HepG2 (cell line): ENCODE measurements at regions not wholly inside any gene's neighbourhood (a gene's known extent, or its start where the extent isn't known, plus 50 kb on each side); places are given as distances from the start of the nearest gene placed in this dataset.
A peak's percentile ranks its signal among the peaks of the same experiment; 100 is the strongest.

Source experiments
- ATAC-seq: fragments of 200-7000 bp; cut with Tn5 transposase; 3 replicates; pipeline ENCODE4 v1.9.1; 2020; ENCODE audit warnings: mild to moderate bottlenecking, moderate library complexity
- BruUV-seq: library from RNA; stranded (reverse); fragments of 400-500 nt; replicated peaks from 2 replicates; lab custom pipeline; 2021; lab: Mats Ljungman, UMichigan
- CTCF ChIA-PET: fragments of 300-600 bp; formaldehyde crosslinking; extraction: SDS; loops from one replicate; lab custom pipeline; 2021; ENCODE audit warnings: low total read pairs, inconsistent platforms, low intra/inter-chr PET ratio; lab: Yijun Ruan, JAX
- POLR2A ChIA-PET: fragments of 350-600 bp; sonication (Branson Sonifier 250); formaldehyde crosslinking; loops from one replicate; lab custom pipeline; 2020; ENCODE audit warnings: antibody characterized with exemption, inconsistent platforms; lab: Yijun Ruan, JAX
- DNase-seq: peaks from one replicate; pipeline ENCODE4 v3.0.0-alpha.2; 2015; ENCODE audit warnings: low spot score
- FAIRE-seq: peaks from 3 replicates; lab custom pipeline; 2011; peaks lifted over from hg19 to GRCh38; lab: Jason Lieb, UNC
- H2AFZ ChIP-seq: one replicate; pipeline ENCODE4 v1.6.1; 2011; ENCODE audit warnings: low read length, inconsistent platforms
- H3K27ac ChIP-seq: fragments of 300-600 bp; 3 replicates; pipeline ENCODE4 v1.8.0; 2011; ENCODE audit warnings: mixed run types, mild to moderate bottlenecking, mixed read lengths, low read length, inconsistent platforms; ENCODE audit not compliant: insufficient read depth; ENCODE audit errors: extremely low read length
- H3K27me3 ChIP-seq, 2 experiments: fragments of 200-600 bp in 1 of 2; 2 replicates in 1 of 2; 3 replicates in 1 of 2; pipeline versions ENCODE4 v1.6.0 to v1.8.0; 2011; ENCODE audit warnings: low read length in 2 of 2, mild to moderate bottlenecking in 2 of 2, moderate library complexity in 2 of 2, inconsistent platforms in 1 of 2; ENCODE audit not compliant: insufficient read depth in 2 of 2, control insufficient read depth in 1 of 2
- H3K36me3 ChIP-seq, 2 experiments: fragments of 200-600 bp in 1 of 2; replicated peaks in 1 of 2; 2 replicates in 1 of 2; 3 replicates in 1 of 2; pipeline versions ENCODE4 v1.5.1 to v1.8.0; 2011; ENCODE audit warnings: low read length in 2 of 2, inconsistent platforms in 1 of 2; ENCODE audit not compliant: insufficient read depth in 2 of 2, control insufficient read depth in 1 of 2
- H3K4me1 ChIP-seq: 2 replicates; pipeline ENCODE4 v1.5.1; 2012; ENCODE audit warnings: low read length, inconsistent platforms; ENCODE audit not compliant: insufficient read depth
- H3K4me2 ChIP-seq: 2 replicates; pipeline ENCODE4 v1.6.0; 2011; ENCODE audit warnings: low read depth, low read length, inconsistent platforms
- H3K4me3 ChIP-seq, 3 experiments: fragments of 200-600 bp in 1 of 3; sonication (generic), shearing (Covaris generic) in 1 of 3; replicated peaks in 1 of 3; 2 replicates each; pipeline ENCODE4 v1.5.1; 2011 to 2016; ENCODE audit warnings: low read length in 3 of 3, inconsistent platforms in 2 of 3, low read depth in 2 of 3, mild to moderate bottlenecking in 2 of 3, control low read depth in 1 of 3, mixed read lengths in 1 of 3; ENCODE audit not compliant: insufficient read depth in 1 of 3
- H3K79me2 ChIP-seq: one replicate; pipeline ENCODE4 v1.6.1; 2011; ENCODE audit warnings: low read length, inconsistent platforms; ENCODE audit not compliant: insufficient read depth
- H3K9ac ChIP-seq: 2 replicates; pipeline ENCODE4 v1.6.0; 2011; ENCODE audit warnings: mild to moderate bottlenecking, low read depth, low read length, inconsistent platforms; ENCODE audit not compliant: insufficient read depth
- H3K9me3 ChIP-seq: 2 replicates; pipeline ENCODE4 v1.5.1; 2012; ENCODE audit warnings: mild to moderate bottlenecking, low read length
- H4K20me1 ChIP-seq: 2 replicates; pipeline ENCODE4 v1.6.0; 2011; ENCODE audit warnings: inconsistent platforms, mild to moderate bottlenecking, low read length, moderate library complexity; ENCODE audit not compliant: insufficient read depth
- ARNT2 ChIP-seq: sonication (generic); formaldehyde crosslinking; IDR thresholded peaks from 2 replicates; pipeline ENCODE4 v1.8.0; 2022; ENCODE audit warnings: mild to moderate bottlenecking, low read depth, missing genetic modification reagents, moderate library complexity
- ATF5 ChIP-seq: sonication (generic); formaldehyde crosslinking; IDR thresholded peaks from 2 replicates; pipeline ENCODE4 v1.4.0; 2020; ENCODE audit warnings: mild to moderate bottlenecking, low read depth, missing genetic modification reagents
- FOXK1 ChIP-seq: sonication (generic); formaldehyde crosslinking; IDR thresholded peaks from 2 replicates; pipeline ENCODE4 v1.4.0; 2020; ENCODE audit warnings: low read depth, missing genetic modification reagents, borderline replicate concordance
- FOXM1 ChIP-seq: sonication (generic); formaldehyde crosslinking; IDR thresholded peaks from 2 replicates; pipeline ENCODE4 v1.5.0; 2020; ENCODE audit warnings: missing genetic modification reagents
- KDM4B ChIP-seq: sonication (generic); formaldehyde crosslinking; IDR thresholded peaks from 2 replicates; pipeline ENCODE4 v1.4.0; 2020; ENCODE audit warnings: missing genetic modification reagents
- POLR2G ChIP-seq: fragments of 200-400 bp; formaldehyde crosslinking; IDR thresholded peaks from 2 replicates; pipeline ENCODE4 v1.6.1; 2018; ENCODE audit warnings: mild to moderate bottlenecking, low read depth, low read length, moderate library complexity
- STAT5B ChIP-seq: sonication (generic); formaldehyde crosslinking; IDR thresholded peaks from 2 replicates; pipeline ENCODE4 v1.4.0; 2020; ENCODE audit warnings: missing genetic modification reagents
- TAF15 ChIP-seq: fragments of 200-400 bp; formaldehyde crosslinking; IDR thresholded peaks from one replicate; pipeline ENCODE4 v1.6.1; 2018; ENCODE audit warnings: mild to moderate bottlenecking, low read depth, low read length; ENCODE audit not compliant: poor library complexity, severe bottlenecking
- ZBTB40 ChIP-seq, 2 experiments: fragments of 450-650 bp in 1 of 2; sonication (generic) in 1 of 2; formaldehyde crosslinking in 1 of 2; IDR thresholded peaks; 2 replicates each; pipeline versions ENCODE4 v1.6.1 to v1.8.0; 2016 to 2022; ENCODE audit warnings: antibody characterized with exemption in 1 of 2, mild to moderate bottlenecking in 1 of 2, missing genetic modification reagents in 1 of 2
- ZIK1 ChIP-seq: sonication (generic); formaldehyde crosslinking; IDR thresholded peaks from 2 replicates; pipeline ENCODE4 v1.5.0; 2020; ENCODE audit warnings: mild to moderate bottlenecking, low read depth, missing genetic modification reagents, borderline replicate concordance
- ZNF556 ChIP-seq: sonication (generic); formaldehyde crosslinking; IDR thresholded peaks from 2 replicates; pipeline ENCODE4 v1.4.0; 2020; ENCODE audit warnings: mild to moderate bottlenecking, missing genetic modification reagents, borderline replicate concordance
- ZNF747 ChIP-seq: sonication (generic); formaldehyde crosslinking; IDR thresholded peaks from 2 replicates; pipeline ENCODE4 v1.8.1; 2023; ENCODE audit warnings: missing genetic modification reagents, mild to moderate bottlenecking, borderline replicate concordance
- WGBS: methylation state at CpG from one replicate; pipeline ENCODE4 v1.1.6; 2017; ENCODE audit warnings: low lambda C conversion rate; 5-methylcytosine and 5-hydroxymethylcytosine counted together
- in situ Hi-C: cut with HindIII; loops from 2 replicates; pipeline ENCODE4 v1.10.0; 2017; ENCODE audit warnings: low pct_unique_long_range_greater_than_20kb; ENCODE audit not compliant: extremely low pct_ligation_motif_present
- intact Hi-C: fragments of 100-400 bp; cut with micrococcal nuclease; formaldehyde crosslinking; loops from one replicate; pipeline ENCODE4 v1.10.0; 2022; ENCODE audit not compliant: unreplicated experiment

- no peak for TF ChIP-seq ATF5 (CRISPR knock-in tag)
- no peak for TF ChIP-seq FOXM1
- no peak for TF ChIP-seq ZIK1 (CRISPR knock-in tag)
- no peak for TF ChIP-seq KDM4B (CRISPR knock-in tag)
- TF ChIP-seq TAF15, result no peak
- no peak for TF ChIP-seq ZNF556 (CRISPR knock-in tag)
- no peak for TF ChIP-seq ARNT2 (CRISPR knock-in tag)
- no peak for TF ChIP-seq STAT5B (CRISPR knock-in tag)
- TF ChIP-seq POLR2G, result no peak
These were observed 370.2 kb downstream of the GRIA2 start (continued) for GRCh38 chr4:157590679-157591078.

- no peak for DNase-seq
- Histone ChIP-seq H3K4me2 (no peak overlapping the region), H3K27ac (no peak overlapping the region), H4K20me1 (no peaks in the 10 kb centered on the region), H3K79me2 (no peaks in the 10 kb centered on the region), H3K4me1 (no peaks in the 10 kb centered on the region), H3K4me3 (no peak overlapping the region), H3K27me3 (no peaks in the 10 kb centered on the region), H2AFZ (no peak overlapping the region), H3K36me3 (no peaks in the 10 kb centered on the region), H3K9me3 (no peaks in the 10 kb centered on the region), H3K9ac (no peak overlapping the region)
- FAIRE-seq, result no peak
- ChIA-PET CTCF (no interaction called here), POLR2A (no interaction called here)
- in situ Hi-C loops (no loop called here), intact Hi-C loops (no loop called here)
- WGBS, result 13% methylated on average over 5 of the region's 5 CpGs
- ATAC-seq, result no peak
- BruUV-seq, result no TSS peak
- TF ChIP-seq ZNF747 (no peak), ZBTB40 (IDR thresholded peaks at IDR 0.05) (peak; percentile 75), ZBTB40 (CRISPR knock-in tag; IDR thresholded peaks at IDR 0.05) (no peak), FOXK1 (no peak)
These were observed 367.3 kb downstream of the GRIA2 start for GRCh38 chr4:157587681-157588423.
